Activated T-helper 2 cell treated with anti-CD3 and anti-CD28 coated beads, Interferon-gamma antibody, Interleukin-2, Interleukin-4, amounts not matched to agents 10 μg/mL and 5 μg/mL and 100 μg/mL, durations not matched to agents 14 hours and 24 hours and 36 hours (primary cell): ENCODE measurements at regions not wholly inside any gene's neighbourhood (a gene's known extent, or its start where the extent isn't known, plus 50 kb on each side); places are given as distances from the start of the nearest gene placed in this dataset.

Experiments used
- DNase-seq: peaks from one replicate; pipeline ENCODE4 v3.0.0; 2021; ENCODE audit warnings: low spot score
- H3K27ac Mint-ChIP-seq: one replicate; pipeline ENCODE4 v1.8.0; 2021; ENCODE audit warnings: mixed read lengths
- H3K27me3 Mint-ChIP-seq: one replicate; pipeline ENCODE4 v1.8.0; 2021; ENCODE audit warnings: low read depth, mixed read lengths
- H3K36me3 Mint-ChIP-seq: one replicate; pipeline ENCODE4 v1.8.0; 2021; ENCODE audit warnings: low read depth, mixed read lengths
- H3K4me1 Mint-ChIP-seq: one replicate; pipeline ENCODE4 v1.8.0; 2021; ENCODE audit warnings: low read depth, mixed read lengths
- H3K4me3 Mint-ChIP-seq: one replicate; pipeline ENCODE4 v1.8.0; 2021; ENCODE audit warnings: low read depth, mild to moderate bottlenecking, moderate library complexity, mixed read lengths
- H3K9me3 Mint-ChIP-seq: one replicate; pipeline ENCODE4 v1.8.0; 2021; ENCODE audit warnings: mixed read lengths
- intact Hi-C: fragments of 100-400 bp; cut with micrococcal nuclease; formaldehyde crosslinking; loops from one replicate; pipeline ENCODE4 v1.15.1; 2023

- intact Hi-C loops: no loop called here
- DNase-seq: no peak
- Mint-ChIP-seq H3K36me3 (no peaks in the 10 kb centered on the region), H3K4me1 (no peaks in the 10 kb centered on the region), H3K9me3 (no peaks in the 10 kb centered on the region), H3K27ac (no peak overlapping the region), H3K27me3 (no peaks in the 10 kb centered on the region), H3K4me3 (no peak overlapping the region)
These were observed 906.9 kb downstream of the CCSER2 start for GRCh38 chr10:85235258-85235657.

GRCh38 chr10:85238676-85239075 is 910.3 kb downstream of the CCSER2 start:
- Mint-ChIP-seq H3K27ac (no peak overlapping the region), H3K9me3 (no peaks in the 10 kb centered on the region), H3K27me3 (no peaks in the 10 kb centered on the region), H3K4me3 (no peak overlapping the region), H3K36me3 (no peaks in the 10 kb centered on the region), H3K4me1 (no peaks in the 10 kb centered on the region)
- intact Hi-C loops: no loop called here
- no peak for DNase-seq

GRCh38 chr10:85250304-85250703 is 921.9 kb downstream of the CCSER2 start:
- H3K4me1 Mint-ChIP-seq: no peaks in the 10 kb centered on the region
- intact Hi-C loops: no loop called here
- no peaks in the 10 kb centered on the region for H3K36me3 Mint-ChIP-seq
- no peak overlapping the region for H3K4me3 Mint-ChIP-seq
- no peaks in the 10 kb centered on the region for H3K9me3 Mint-ChIP-seq
- no peaks in the 10 kb centered on the region for H3K27me3 Mint-ChIP-seq
- H3K27ac Mint-ChIP-seq: no peak overlapping the region
- no peak for DNase-seq

GRCh38 chr10:85256481-85256880 is 928.1 kb downstream of the CCSER2 start:
- Mint-ChIP-seq H3K9me3 (no peaks in the 10 kb centered on the region), H3K4me3 (no peak overlapping the region), H3K27me3 (no peaks in the 10 kb centered on the region), H3K36me3 (no peaks in the 10 kb centered on the region), H3K4me1 (no peaks in the 10 kb centered on the region), H3K27ac (no peak overlapping the region)
- no peak for DNase-seq
- intact Hi-C loops: no loop called here

- H3K9me3 Mint-ChIP-seq: no peaks in the 10 kb centered on the region
- no peaks in the 10 kb centered on the region for H3K4me1 Mint-ChIP-seq
- no peak for DNase-seq
- H3K27me3 Mint-ChIP-seq: no peaks in the 10 kb centered on the region
- H3K27ac Mint-ChIP-seq: no peak overlapping the region
- intact Hi-C loops: no loop called here
- no peaks in the 10 kb centered on the region for H3K36me3 Mint-ChIP-seq
- H3K4me3 Mint-ChIP-seq: no peak overlapping the region
These were observed 931.5 kb downstream of the CCSER2 start for GRCh38 chr10:85259908-85260307.

GRCh38 chr10:85262992-85263391 is 934.6 kb downstream of the CCSER2 start:
- Mint-ChIP-seq H3K27ac (no peak overlapping the region), H3K4me1 (no peaks in the 10 kb centered on the region), H3K9me3 (no peaks in the 10 kb centered on the region), H3K36me3 (no peaks in the 10 kb centered on the region), H3K4me3 (no peak overlapping the region), H3K27me3 (no peaks in the 10 kb centered on the region)
- intact Hi-C loops: no loop called here
- DNase-seq: no peak

- Mint-ChIP-seq H3K9me3 (no peaks in the 10 kb centered on the region), H3K4me3 (no peak overlapping the region)
These were observed 936.7 kb downstream of the CCSER2 start for GRCh38 chr10:85265121-85265520.

GRCh38 chr10:85266808-85267207 is 938.4 kb downstream of the CCSER2 start:
- Mint-ChIP-seq H3K27ac (no peak overlapping the region), H3K9me3 (peaks cover 6% of the 10 kb centered on the region), H3K4me1 (no peaks in the 10 kb centered on the region), H3K27me3 (no peaks in the 10 kb centered on the region), H3K36me3 (no peaks in the 10 kb centered on the region), H3K4me3 (no peak overlapping the region)
- no peak for DNase-seq
- intact Hi-C loops: no loop called here

More at GRCh38 chr10:85265121-85265520, 936.7 kb downstream of the CCSER2 start:
- DNase-seq: no peak
- Mint-ChIP-seq H3K27ac (no peak overlapping the region), H3K27me3 (no peaks in the 10 kb centered on the region), H3K36me3 (no peaks in the 10 kb centered on the region), H3K4me1 (no peaks in the 10 kb centered on the region)
- intact Hi-C loops: no loop called here

GRCh38 chr10:85280014-85280413 is 951.6 kb downstream of the CCSER2 start:
- no peak overlapping the region for H3K4me3 Mint-ChIP-seq
- H3K36me3 Mint-ChIP-seq: no peaks in the 10 kb centered on the region
- intact Hi-C loops: no loop called here
- H3K9me3 Mint-ChIP-seq: no peaks in the 10 kb centered on the region
- no peak overlapping the region for H3K27ac Mint-ChIP-seq
- H3K4me1 Mint-ChIP-seq: no peaks in the 10 kb centered on the region
- no peak for DNase-seq
- no peaks in the 10 kb centered on the region for H3K27me3 Mint-ChIP-seq

- H3K4me1 Mint-ChIP-seq: no peaks in the 10 kb centered on the region
- H3K27ac Mint-ChIP-seq: no peak overlapping the region
- DNase-seq: no peak
- no peak overlapping the region for H3K4me3 Mint-ChIP-seq
- H3K36me3 Mint-ChIP-seq: no peaks in the 10 kb centered on the region
- intact Hi-C loops: no loop called here
- peaks cover 4% of the 10 kb centered on the region for H3K9me3 Mint-ChIP-seq
- no peaks in the 10 kb centered on the region for H3K27me3 Mint-ChIP-seq
These were observed 956.7 kb downstream of the CCSER2 start for GRCh38 chr10:85284778-85285770.

GRCh38 chr10:85293483-85293882 is 965.1 kb downstream of the CCSER2 start:
- no peaks in the 10 kb centered on the region for H3K27me3 Mint-ChIP-seq
- peaks cover 4% of the 10 kb centered on the region for H3K9me3 Mint-ChIP-seq
- intact Hi-C loops: no loop called here
- no peak overlapping the region for H3K27ac Mint-ChIP-seq
- H3K4me1 Mint-ChIP-seq: no peaks in the 10 kb centered on the region
- no peaks in the 10 kb centered on the region for H3K36me3 Mint-ChIP-seq
- DNase-seq: no peak
- no peak overlapping the region for H3K4me3 Mint-ChIP-seq

GRCh38 chr10:85311613-85312337 is 983.4 kb downstream of the CCSER2 start:
- no peak for DNase-seq
- intact Hi-C loops: no loop called here
- H3K27ac Mint-ChIP-seq: no peak overlapping the region
- no peaks in the 10 kb centered on the region for H3K27me3 Mint-ChIP-seq
- no peaks in the 10 kb centered on the region for H3K9me3 Mint-ChIP-seq
- no peaks in the 10 kb centered on the region for H3K4me1 Mint-ChIP-seq
- H3K36me3 Mint-ChIP-seq: no peaks in the 10 kb centered on the region
- H3K4me3 Mint-ChIP-seq: no peak overlapping the region

GRCh38 chr10:85315657-85316056 is 987.3 kb downstream of the CCSER2 start:
- intact Hi-C loops: no loop called here
- Mint-ChIP-seq H3K36me3 (no peaks in the 10 kb centered on the region), H3K9me3 (no peaks in the 10 kb centered on the region), H3K4me1 (no peaks in the 10 kb centered on the region), H3K27ac (no peak overlapping the region), H3K4me3 (no peak overlapping the region), H3K27me3 (no peaks in the 10 kb centered on the region)
- no peak for DNase-seq
